ENCODE measurements at regions not wholly inside any gene's neighbourhood (a gene's known extent, or its start where the extent isn't known, plus 50 kb on each side); places are given as distances from the start of the nearest gene placed in this dataset.

DNA sequence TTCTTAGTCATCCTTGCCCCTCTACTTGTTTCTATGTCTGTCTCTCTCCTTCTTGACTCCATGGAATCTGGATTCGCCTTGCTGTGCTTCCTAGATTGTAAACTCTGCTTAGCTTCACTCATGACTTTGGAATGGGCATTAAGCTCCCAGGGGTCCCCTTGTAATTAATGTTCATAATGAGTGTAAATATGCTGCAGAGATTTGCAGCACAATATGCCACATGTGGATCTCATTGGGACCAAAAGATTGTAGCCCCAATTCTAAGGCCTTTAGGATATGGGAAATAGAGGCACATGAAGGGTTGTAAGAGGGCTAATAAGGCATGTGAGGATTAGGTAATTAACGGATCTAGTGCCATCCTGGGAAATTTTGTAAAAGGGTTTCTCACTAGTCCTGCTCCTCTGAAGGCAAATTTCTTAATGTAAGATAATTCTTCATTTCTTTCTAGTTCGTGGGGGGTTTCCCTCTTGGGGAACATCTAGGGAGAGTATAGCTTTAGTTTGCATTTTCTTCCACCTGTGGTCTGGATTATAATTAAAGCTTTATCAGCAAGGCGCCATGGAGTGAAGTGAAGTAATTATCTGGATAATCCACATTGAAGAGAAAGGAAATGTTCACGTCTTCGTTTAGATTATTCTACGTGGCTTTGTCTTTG is 659.2 kb upstream of the PLXNA2 start:
- Histone ChIP-seq H2BK5ac (ENCODE audit: low read length) (no peak overlapping the region), H3K4me3 (ENCODE audit: low read length) (no peak overlapping the region), H2AK5ac (ENCODE audit: low read length) (no peak overlapping the region), H3K56ac (ENCODE audit: low read length) (no peak overlapping the region), H3K27me3 (ENCODE audit: insufficient read depth, low read length, poor library complexity) (no peaks in the 10 kb centered on the region), H3K27ac (ENCODE audit: low read depth, low read length) (no peak overlapping the region), H3K23ac (ENCODE audit: low read length) (no peak overlapping the region), H3K4ac (ENCODE audit: low read depth, low read length) (no peak overlapping the region), H4K8ac (ENCODE audit: low read depth, low read length) (no peak overlapping the region), H3K9ac (ENCODE audit: low read length) (no peak overlapping the region), H3K36me3 (ENCODE audit: control insufficient read depth, insufficient read depth, low read length) (no peaks in the 10 kb centered on the region), H3K4me2 (ENCODE audit: low read length) (no peak overlapping the region), H3K4me1 (ENCODE audit: control insufficient read depth, low read depth, low read length) (no peaks in the 10 kb centered on the region), H2BK15ac (replicated peaks; ENCODE audit: low read depth) (no peak overlapping the region), H4K5ac (ENCODE audit: low read length) (no peak overlapping the region), H3K18ac (ENCODE audit: low read length) (no peak overlapping the region), H3K79me1 (ENCODE audit: low read length) (no peaks in the 10 kb centered on the region), H2BK120ac (ENCODE audit: low read depth, low read length) (no peak overlapping the region), H3K79me2 (ENCODE audit: control insufficient read depth, insufficient read depth, low read length) (no peaks in the 10 kb centered on the region)
- no CpG with 5 or more reads among the region's 7 CpGs for WGBS (ENCODE audit: extremely low coverage, insufficient coverage, low lambda C conversion rate)
- no peak for DNase-seq

GRCh38 chr1:208907790-208908189 is 663.6 kb upstream of the PLXNA2 start:
- H2AK5ac ChIP-seq (ENCODE audit: low read length) = no peak overlapping the region

GRCh38 chr1:208909011-208909984 is 665.1 kb upstream of the PLXNA2 start:
- no peak overlapping the region for H2AK5ac ChIP-seq (ENCODE audit: low read length)
- no peak overlapping the region for H4K5ac ChIP-seq (ENCODE audit: low read length)
- no peaks in the 10 kb centered on the region for H3K79me1 ChIP-seq (ENCODE audit: low read length)
- H3K18ac ChIP-seq (ENCODE audit: low read length) = no peak overlapping the region
- no peaks in the 10 kb centered on the region for H3K36me3 ChIP-seq (ENCODE audit: control insufficient read depth, insufficient read depth, low read length)
- H3K23ac ChIP-seq (ENCODE audit: low read length) = no peak overlapping the region
- no peak overlapping the region for H4K8ac ChIP-seq (ENCODE audit: low read depth, low read length)
- WGBS (ENCODE audit: extremely low coverage, insufficient coverage, low lambda C conversion rate) = no CpG with 5 or more reads among the region's 8 CpGs
- no peaks in the 10 kb centered on the region for H3K27me3 ChIP-seq (ENCODE audit: insufficient read depth, low read length, poor library complexity)
- H3K56ac ChIP-seq (ENCODE audit: low read length) = peak overlapping the region; percentile 3
- no peak overlapping the region for H3K4me3 ChIP-seq (ENCODE audit: low read length)
- no peak overlapping the region for H3K4me2 ChIP-seq (ENCODE audit: low read length)
- no peak overlapping the region for H3K4ac ChIP-seq (ENCODE audit: low read depth, low read length)
- no peak overlapping the region for H2BK15ac ChIP-seq (replicated peaks; ENCODE audit: low read depth)
- no peak overlapping the region for H2BK5ac ChIP-seq (ENCODE audit: low read length)
- no peak overlapping the region for H2BK120ac ChIP-seq (ENCODE audit: low read depth, low read length)
- H3K9ac ChIP-seq (ENCODE audit: low read length) = no peak overlapping the region
- no peaks in the 10 kb centered on the region for H3K79me2 ChIP-seq (ENCODE audit: control insufficient read depth, insufficient read depth, low read length)
- H3K27ac ChIP-seq (ENCODE audit: low read depth, low read length) = no peak overlapping the region
- H3K4me1 ChIP-seq (ENCODE audit: control insufficient read depth, low read depth, low read length) = no peaks in the 10 kb centered on the region
- no peak for DNase-seq

More at GRCh38 chr1:208907790-208908189, 663.6 kb upstream of the PLXNA2 start:
- Histone ChIP-seq H3K79me1 (ENCODE audit: low read length) (no peaks in the 10 kb centered on the region), H3K36me3 (ENCODE audit: control insufficient read depth, insufficient read depth, low read length) (no peaks in the 10 kb centered on the region), H4K8ac (ENCODE audit: low read depth, low read length) (no peak overlapping the region), H3K4me2 (ENCODE audit: low read length) (no peak overlapping the region), H2BK5ac (ENCODE audit: low read length) (no peak overlapping the region), H3K4ac (ENCODE audit: low read depth, low read length) (no peak overlapping the region), H3K18ac (ENCODE audit: low read length) (no peak overlapping the region), H3K27me3 (ENCODE audit: insufficient read depth, low read length, poor library complexity) (no peaks in the 10 kb centered on the region), H3K79me2 (ENCODE audit: control insufficient read depth, insufficient read depth, low read length) (no peaks in the 10 kb centered on the region), H3K9ac (ENCODE audit: low read length) (no peak overlapping the region), H4K5ac (ENCODE audit: low read length) (no peak overlapping the region), H2BK15ac (replicated peaks; ENCODE audit: low read depth) (no peak overlapping the region), H3K56ac (ENCODE audit: low read length) (no peak overlapping the region), H3K27ac (ENCODE audit: low read depth, low read length) (no peak overlapping the region), H2BK120ac (ENCODE audit: low read depth, low read length) (no peak overlapping the region), H3K4me1 (ENCODE audit: control insufficient read depth, low read depth, low read length) (no peaks in the 10 kb centered on the region), H3K23ac (ENCODE audit: low read length) (no peak overlapping the region), H3K4me3 (ENCODE audit: low read length) (no peak overlapping the region)
- no peak for DNase-seq
- no CpG with 5 or more reads among the region's 4 CpGs for WGBS (ENCODE audit: extremely low coverage, insufficient coverage, low lambda C conversion rate)

- H2AK5ac ChIP-seq (ENCODE audit: low read length) = no peak overlapping the region
- H2BK120ac ChIP-seq (ENCODE audit: low read depth, low read length) = no peak overlapping the region
- no peaks in the 10 kb centered on the region for H3K36me3 ChIP-seq (ENCODE audit: control insufficient read depth, insufficient read depth, low read length)
- no peak overlapping the region for H3K4ac ChIP-seq (ENCODE audit: low read depth, low read length)
- H3K27me3 ChIP-seq (ENCODE audit: insufficient read depth, low read length, poor library complexity) = no peaks in the 10 kb centered on the region
- H4K8ac ChIP-seq (ENCODE audit: low read depth, low read length) = no peak overlapping the region
- H2BK5ac ChIP-seq (ENCODE audit: low read length) = no peak overlapping the region
- no peak overlapping the region for H3K4me3 ChIP-seq (ENCODE audit: low read length)
- H3K18ac ChIP-seq (ENCODE audit: low read length) = no peak overlapping the region
- no peak overlapping the region for H3K23ac ChIP-seq (ENCODE audit: low read length)
- H3K79me2 ChIP-seq (ENCODE audit: control insufficient read depth, insufficient read depth, low read length) = no peaks in the 10 kb centered on the region
- peak overlapping the region; percentile 10 for H3K27ac ChIP-seq (ENCODE audit: low read depth, low read length)
- H3K56ac ChIP-seq (ENCODE audit: low read length) = no peak overlapping the region
- no peak overlapping the region for H4K5ac ChIP-seq (ENCODE audit: low read length)
- DNase-seq = no peak
- H2BK15ac ChIP-seq (replicated peaks; ENCODE audit: low read depth) = no peak overlapping the region
- H3K9ac ChIP-seq (ENCODE audit: low read length) = no peak overlapping the region
- H3K4me2 ChIP-seq (ENCODE audit: low read length) = no peak overlapping the region
- no peaks in the 10 kb centered on the region for H3K4me1 ChIP-seq (ENCODE audit: control insufficient read depth, low read depth, low read length)
- H3K79me1 ChIP-seq (ENCODE audit: low read length) = no peaks in the 10 kb centered on the region
Measured at GRCh38 chr1:208910161-208910560, 666.0 kb upstream of the PLXNA2 start.

GRCh38 chr1:208917281-208917680 is 666.2 kb upstream of the CAMK1G start:
- no peak overlapping the region for H3K4me2 ChIP-seq (ENCODE audit: low read length)
- H3K9ac ChIP-seq (ENCODE audit: low read length) = no peak overlapping the region
- no peak overlapping the region for H2BK15ac ChIP-seq (replicated peaks; ENCODE audit: low read depth)
- DNase-seq = no peak
- peak overlapping the region; percentile 55 for H2BK5ac ChIP-seq (ENCODE audit: low read length)
- H3K56ac ChIP-seq (ENCODE audit: low read length) = no peak overlapping the region
- H3K79me1 ChIP-seq (ENCODE audit: low read length) = no peaks in the 10 kb centered on the region
- no peak overlapping the region for H3K23ac ChIP-seq (ENCODE audit: low read length)
- H3K18ac ChIP-seq (ENCODE audit: low read length) = no peak overlapping the region
- H3K79me2 ChIP-seq (ENCODE audit: control insufficient read depth, insufficient read depth, low read length) = no peaks in the 10 kb centered on the region
- H3K4me3 ChIP-seq (ENCODE audit: low read length) = no peak overlapping the region
- H3K4me1 ChIP-seq (ENCODE audit: control insufficient read depth, low read depth, low read length) = no peaks in the 10 kb centered on the region
- no peak overlapping the region for H3K4ac ChIP-seq (ENCODE audit: low read depth, low read length)
- H3K27ac ChIP-seq (ENCODE audit: low read depth, low read length) = peak overlapping the region; percentile 63
- no peak overlapping the region for H2BK120ac ChIP-seq (ENCODE audit: low read depth, low read length)
- no peak overlapping the region for H2AK5ac ChIP-seq (ENCODE audit: low read length)
- no peak overlapping the region for H4K5ac ChIP-seq (ENCODE audit: low read length)
- H3K36me3 ChIP-seq (ENCODE audit: control insufficient read depth, insufficient read depth, low read length) = no peaks in the 10 kb centered on the region
- WGBS (ENCODE audit: extremely low coverage, insufficient coverage, low lambda C conversion rate) = no CpG with 5 or more reads among the region's 5 CpGs
- no peak overlapping the region for H4K8ac ChIP-seq (ENCODE audit: low read depth, low read length)
- H3K27me3 ChIP-seq (ENCODE audit: insufficient read depth, low read length, poor library complexity) = no peaks in the 10 kb centered on the region
